Suprapubic skin (tissue), 3 donors: ENCODE measurements at regions not wholly inside any gene's neighbourhood (a gene's known extent, or its start where the extent isn't known, plus 50 kb on each side); places are given as distances from the start of the nearest gene placed in this dataset.

ENCODE experiments used
- POLR2A ChIP-seq, 2 donors: fragments of 450-650 bp; IDR thresholded peaks; one replicate each; pipeline ENCODE4 v1.6.1; 2017; ENCODE audit warnings: antibody characterized with exemption in 2 of 2, mild to moderate bottlenecking in 2 of 2, moderate library complexity in 2 of 2
- TF ChIP-seq, protein P1 (sequence below), 2 donors: fragments of 200-600 bp in 1 of 2; fragments of 450-650 bp in 1 of 2; sonication (generic) in 1 of 2; IDR thresholded peaks; one replicate each; pipeline ENCODE4 v1.5.1; 2016 to 2019; ENCODE audit warnings: antibody characterized with exemption in 2 of 2, mild to moderate bottlenecking in 1 of 2, moderate library complexity in 1 of 2

DNA sequence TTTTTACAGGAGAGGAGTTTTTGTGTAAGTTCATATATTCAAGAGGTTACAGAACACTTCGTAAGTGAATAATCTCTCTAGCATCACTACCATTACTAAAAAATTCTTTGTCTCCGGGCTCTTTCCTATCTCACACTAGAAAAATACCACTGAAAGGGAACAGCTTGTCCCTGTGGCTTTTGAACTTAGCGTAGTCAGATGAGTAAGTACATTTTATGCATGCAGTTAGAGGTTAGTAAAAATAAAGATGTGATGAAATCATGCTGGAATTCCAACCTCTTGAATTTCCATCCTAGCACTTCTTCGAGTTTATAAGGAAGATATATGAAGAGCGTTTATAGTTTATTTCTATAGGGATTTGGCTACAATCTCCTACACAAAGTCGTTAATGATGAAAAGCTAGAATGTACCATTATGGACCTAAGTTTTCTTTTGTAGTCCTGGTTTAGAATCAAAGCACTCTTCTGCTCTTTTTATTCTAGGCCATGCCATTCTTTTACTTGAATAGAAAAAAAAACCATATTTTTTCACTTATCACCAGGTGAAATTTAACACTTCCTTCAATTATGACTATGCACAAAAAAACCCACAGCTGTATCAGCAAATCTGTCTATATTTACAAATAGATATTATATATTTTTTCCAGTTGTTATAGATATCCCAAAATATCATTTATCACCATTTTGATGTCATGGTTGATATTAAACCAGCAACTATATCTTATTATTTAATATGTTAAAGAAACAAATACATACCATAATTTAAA is 139.9 kb upstream of the PCDH9 start:
- TF ChIP-seq, protein P1, sequence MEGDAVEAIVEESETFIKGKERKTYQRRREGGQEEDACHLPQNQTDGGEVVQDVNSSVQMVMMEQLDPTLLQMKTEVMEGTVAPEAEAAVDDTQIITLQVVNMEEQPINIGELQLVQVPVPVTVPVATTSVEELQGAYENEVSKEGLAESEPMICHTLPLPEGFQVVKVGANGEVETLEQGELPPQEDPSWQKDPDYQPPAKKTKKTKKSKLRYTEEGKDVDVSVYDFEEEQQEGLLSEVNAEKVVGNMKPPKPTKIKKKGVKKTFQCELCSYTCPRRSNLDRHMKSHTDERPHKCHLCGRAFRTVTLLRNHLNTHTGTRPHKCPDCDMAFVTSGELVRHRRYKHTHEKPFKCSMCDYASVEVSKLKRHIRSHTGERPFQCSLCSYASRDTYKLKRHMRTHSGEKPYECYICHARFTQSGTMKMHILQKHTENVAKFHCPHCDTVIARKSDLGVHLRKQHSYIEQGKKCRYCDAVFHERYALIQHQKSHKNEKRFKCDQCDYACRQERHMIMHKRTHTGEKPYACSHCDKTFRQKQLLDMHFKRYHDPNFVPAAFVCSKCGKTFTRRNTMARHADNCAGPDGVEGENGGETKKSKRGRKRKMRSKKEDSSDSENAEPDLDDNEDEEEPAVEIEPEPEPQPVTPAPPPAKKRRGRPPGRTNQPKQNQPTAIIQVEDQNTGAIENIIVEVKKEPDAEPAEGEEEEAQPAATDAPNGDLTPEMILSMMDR (IDR thresholded peaks at IDR 0.05) = no peak
- TF ChIP-seq POLR2A (IDR thresholded peaks at IDR 0.05) = no peak
